CD4-positive, CD25-positive, alpha-beta regulatory T cell (primary cell): ENCODE measurements at regions not wholly inside any gene's neighbourhood (a gene's known extent, or its start where the extent isn't known, plus 50 kb on each side); places are given as distances from the start of the nearest gene placed in this dataset.

ENCODE experiments used
- ATAC-seq, 2 donors: fragments of 150-1000 bp; cut with Tn5 transposase; one replicate each; pipeline ENCODE4 v1.10.0; 2021; ENCODE audit warnings: low read depth in 2 of 2, moderate number of reproducible peaks in 2 of 2, moderate library complexity in 1 of 2
- DNase-seq, 3 donors: peaks; one replicate each; pipeline versions ENCODE4 v3.0.0 to v3.0.0-alpha.2; 2012 to 2022; ENCODE audit warnings: mixed read lengths in 1 of 3
- H3K27ac ChIP-seq: one replicate; pipeline ENCODE4 v1.7.0; 2013; ENCODE audit warnings: mild to moderate bottlenecking, low read length; ENCODE audit not compliant: insufficient read depth, poor library complexity, severe bottlenecking
- H3K27me3 ChIP-seq: one replicate; pipeline ENCODE4 v1.7.0; 2013; ENCODE audit warnings: low read length; ENCODE audit not compliant: control insufficient read depth, insufficient read depth
- H3K36me3 ChIP-seq: one replicate; pipeline ENCODE4 v1.7.0; 2013; ENCODE audit warnings: mild to moderate bottlenecking, low read length, moderate library complexity; ENCODE audit not compliant: control insufficient read depth, insufficient read depth
- H3K4me1 ChIP-seq: 2 replicates; pipeline ENCODE4 v1.7.0; 2013; ENCODE audit warnings: mild to moderate bottlenecking, low read length; ENCODE audit not compliant: insufficient read depth, control insufficient read depth, poor library complexity, severe bottlenecking
- H3K4me3 ChIP-seq: one replicate; pipeline ENCODE4 v1.7.0; 2013; ENCODE audit warnings: low read depth, mild to moderate bottlenecking, low read length, moderate library complexity
- H3K9me3 ChIP-seq, 2 experiments: 1 replicate in 1 of 2; 2 replicates in 1 of 2; pipeline ENCODE4 v1.7.0; 2013; ENCODE audit warnings: low read length in 2 of 2, mild to moderate bottlenecking in 1 of 2, moderate library complexity in 1 of 2; ENCODE audit not compliant: control insufficient read depth in 2 of 2
- H3K27ac Mint-ChIP-seq, 3 donors: one replicate each; pipeline ENCODE4 v1.8.0; 2020 to 2022; ENCODE audit warnings: mild to moderate bottlenecking in 3 of 3, mixed read lengths in 3 of 3, moderate library complexity in 2 of 3
- H3K27me3 Mint-ChIP-seq: one replicate; pipeline ENCODE4 v1.8.0; 2022; ENCODE audit warnings: mild to moderate bottlenecking, mixed read lengths
- H3K36me3 Mint-ChIP-seq: one replicate; pipeline ENCODE4 v1.8.0; 2020; ENCODE audit warnings: mixed read lengths
- H3K4me1 Mint-ChIP-seq, 4 donors: one replicate each; pipeline ENCODE4 v1.8.0; 2020 to 2022; ENCODE audit warnings: mixed read lengths in 4 of 4, mild to moderate bottlenecking in 1 of 4
- H3K4me3 Mint-ChIP-seq, 4 donors: one replicate each; pipeline ENCODE4 v1.8.0; 2020 to 2022; ENCODE audit warnings: mild to moderate bottlenecking in 4 of 4, mixed read lengths in 4 of 4, moderate library complexity in 3 of 4
- H3K9me3 Mint-ChIP-seq, 7 donors: one replicate each; pipeline ENCODE4 v1.8.0; 2020 to 2022; ENCODE audit warnings: mixed read lengths in 7 of 7, mild to moderate bottlenecking in 3 of 7, moderate library complexity in 2 of 7

- Histone ChIP-seq H3K36me3 (no peaks in the 10 kb centered on the region), H3K4me1 (no peaks in the 10 kb centered on the region), H3K9me3 (no peaks in the 10 kb centered on the region), H3K27me3 (no peaks in the 10 kb centered on the region), H3K4me3 (no peak overlapping the region), H3K27ac (no peak overlapping the region)
- ATAC-seq (no peak), DNase-seq (no peak)
- Mint-ChIP-seq H3K36me3 (no peaks in the 10 kb centered on the region), H3K9me3 (peaks cover 0 to 16% (median 2%) of the 10 kb centered on the region in 7 donors), H3K4me3 (no peak overlapping the region), H3K4me1 (no peaks in the 10 kb centered on the region), H3K27ac (no peak overlapping the region), H3K27me3 (no peaks in the 10 kb centered on the region)
Measured at GRCh38 chr5:89723907-89724306, 685.6 kb downstream of the CETN3 start.

GRCh38 chr5:89722538-89722937 lies 687.0 kb downstream of the CETN3 start:
- H3K4me1 Mint-ChIP-seq, result no peaks in the 10 kb centered on the region
- peaks cover 0 to 11% (median 2%) of the 10 kb centered on the region in 7 donors for H3K9me3 Mint-ChIP-seq
- DNase-seq (no peak), ATAC-seq (no peak)
- H3K36me3 Mint-ChIP-seq, result no peaks in the 10 kb centered on the region
- Histone ChIP-seq H3K27me3 (no peaks in the 10 kb centered on the region), H3K4me1 (no peaks in the 10 kb centered on the region), H3K4me3 (no peak overlapping the region), H3K27ac (no peak overlapping the region), H3K36me3 (no peaks in the 10 kb centered on the region), H3K9me3 (no peaks in the 10 kb centered on the region)
- H3K4me3 Mint-ChIP-seq, result no peak overlapping the region
- peak overlapping the region in 1 of 3 donors; percentile 44 for H3K27ac Mint-ChIP-seq
- no peaks in the 10 kb centered on the region for H3K27me3 Mint-ChIP-seq

- no peak overlapping the region for H3K27ac ChIP-seq
- no peaks in the 10 kb centered on the region for H3K27me3 Mint-ChIP-seq
Measured at GRCh38 chr5:89721931-89722330, 687.6 kb downstream of the CETN3 start.

GRCh38 chr5:89721353-89721752 lies 688.2 kb downstream of the CETN3 start:
- no peak overlapping the region for H3K27ac Mint-ChIP-seq
- no peaks in the 10 kb centered on the region for H3K36me3 Mint-ChIP-seq
- no peak for ATAC-seq
- no peak for DNase-seq
- no peaks in the 10 kb centered on the region for H3K4me1 Mint-ChIP-seq
- no peaks in the 10 kb centered on the region for H3K27me3 ChIP-seq
- H3K36me3 ChIP-seq, result no peaks in the 10 kb centered on the region
- H3K27me3 Mint-ChIP-seq, result no peaks in the 10 kb centered on the region
- no peaks in the 10 kb centered on the region for H3K9me3 ChIP-seq
- H3K27ac ChIP-seq, result no peak overlapping the region
- no peak overlapping the region for H3K4me3 ChIP-seq
- H3K9me3 Mint-ChIP-seq, result peaks cover 0 to 11% (median under 1%) of the 10 kb centered on the region in 7 donors
- H3K4me1 ChIP-seq, result no peaks in the 10 kb centered on the region
- H3K4me3 Mint-ChIP-seq, result no peak overlapping the region

More at GRCh38 chr5:89721931-89722330, 687.6 kb downstream of the CETN3 start:
- H3K4me1 ChIP-seq, result no peaks in the 10 kb centered on the region
- DNase-seq (no peak), ATAC-seq (no peak)
- H3K36me3 Mint-ChIP-seq, result no peaks in the 10 kb centered on the region
- no peaks in the 10 kb centered on the region for H3K36me3 ChIP-seq
- no peaks in the 10 kb centered on the region for H3K9me3 ChIP-seq
- H3K4me3 Mint-ChIP-seq, result no peak overlapping the region
- no peak overlapping the region for H3K27ac Mint-ChIP-seq
- H3K27me3 ChIP-seq, result no peaks in the 10 kb centered on the region
- peaks cover 0 to 11% (median 2%) of the 10 kb centered on the region in 7 donors for H3K9me3 Mint-ChIP-seq
- H3K4me3 ChIP-seq, result no peak overlapping the region
- no peaks in the 10 kb centered on the region for H3K4me1 Mint-ChIP-seq

GRCh38 chr5:89712134-89712700 lies 697.3 kb downstream of the CETN3 start:
- Mint-ChIP-seq H3K27me3 (no peaks in the 10 kb centered on the region), H3K27ac (no peak overlapping the region), H3K4me1 (no peaks in the 10 kb centered on the region), H3K4me3 (no peak overlapping the region), H3K36me3 (no peaks in the 10 kb centered on the region), H3K9me3 (peaks cover 0 to 7% (median 2%) of the 10 kb centered on the region in 7 donors)
- H3K36me3 ChIP-seq, result no peaks in the 10 kb centered on the region
- DNase-seq (no peak), ATAC-seq (no peak)
- no peak overlapping the region for H3K4me3 ChIP-seq
- H3K9me3 ChIP-seq, result no peaks in the 10 kb centered on the region
- no peaks in the 10 kb centered on the region for H3K4me1 ChIP-seq
- no peak overlapping the region for H3K27ac ChIP-seq
- H3K27me3 ChIP-seq, result no peaks in the 10 kb centered on the region

- Histone ChIP-seq H3K27me3 (no peaks in the 10 kb centered on the region), H3K4me1 (no peaks in the 10 kb centered on the region), H3K9me3 (no peaks in the 10 kb centered on the region), H3K4me3 (no peak overlapping the region), H3K27ac (no peak overlapping the region), H3K36me3 (no peaks in the 10 kb centered on the region)
- no peaks in the 10 kb centered on the region for H3K36me3 Mint-ChIP-seq
- no peaks in the 10 kb centered on the region for H3K4me1 Mint-ChIP-seq
- no peak for ATAC-seq
- H3K27me3 Mint-ChIP-seq, result no peaks in the 10 kb centered on the region
- no peak for DNase-seq
- no peak overlapping the region for H3K27ac Mint-ChIP-seq
- peaks cover 0 to 7% (median 2%) of the 10 kb centered on the region in 7 donors for H3K9me3 Mint-ChIP-seq
- no peak overlapping the region for H3K4me3 Mint-ChIP-seq
Measured at GRCh38 chr5:89711526-89711925, 698.0 kb downstream of the CETN3 start.

GRCh38 chr5:89710006-89710405 lies 699.5 kb downstream of the CETN3 start:
- H3K27ac ChIP-seq, result no peak overlapping the region
- Mint-ChIP-seq H3K27me3 (no peaks in the 10 kb centered on the region), H3K4me1 (no peaks in the 10 kb centered on the region), H3K27ac (no peak overlapping the region), H3K9me3 (peaks cover 0 to 7% (median 2%) of the 10 kb centered on the region in 7 donors), H3K36me3 (no peaks in the 10 kb centered on the region), H3K4me3 (no peak overlapping the region)
- H3K27me3 ChIP-seq, result no peaks in the 10 kb centered on the region
- no peaks in the 10 kb centered on the region for H3K4me1 ChIP-seq
- H3K9me3 ChIP-seq, result no peaks in the 10 kb centered on the region
- no peaks in the 10 kb centered on the region for H3K36me3 ChIP-seq
- DNase-seq (no peak), ATAC-seq (no peak)
- no peak overlapping the region for H3K4me3 ChIP-seq

- Histone ChIP-seq H3K9me3 (no peaks in the 10 kb centered on the region), H3K4me1 (no peaks in the 10 kb centered on the region), H3K4me3 (no peak overlapping the region), H3K27ac (no peak overlapping the region), H3K36me3 (no peaks in the 10 kb centered on the region), H3K27me3 (no peaks in the 10 kb centered on the region)
- Mint-ChIP-seq H3K9me3 (peaks cover 0 to 6% (median 2%) of the 10 kb centered on the region in 7 donors), H3K27ac (no peak overlapping the region), H3K4me3 (no peak overlapping the region), H3K4me1 (no peaks in the 10 kb centered on the region), H3K27me3 (no peaks in the 10 kb centered on the region), H3K36me3 (no peaks in the 10 kb centered on the region)
- ATAC-seq, result no peak
- DNase-seq, result no peak
Measured at GRCh38 chr5:89707891-89708290, 701.7 kb downstream of the CETN3 start.
